ENCODE measurements at regions not wholly inside any gene's neighbourhood (a gene's known extent, or its start where the extent isn't known, plus 50 kb on each side); places are given as distances from the start of the nearest gene placed in this dataset.

- BruUV-seq (replicated peaks) = no TSS peak
- CTCF ChIA-PET = no interaction called here
Measured at GRCh38 chr18:25686960-25687500, 335.1 kb upstream of the ZNF521 start.

DNA sequence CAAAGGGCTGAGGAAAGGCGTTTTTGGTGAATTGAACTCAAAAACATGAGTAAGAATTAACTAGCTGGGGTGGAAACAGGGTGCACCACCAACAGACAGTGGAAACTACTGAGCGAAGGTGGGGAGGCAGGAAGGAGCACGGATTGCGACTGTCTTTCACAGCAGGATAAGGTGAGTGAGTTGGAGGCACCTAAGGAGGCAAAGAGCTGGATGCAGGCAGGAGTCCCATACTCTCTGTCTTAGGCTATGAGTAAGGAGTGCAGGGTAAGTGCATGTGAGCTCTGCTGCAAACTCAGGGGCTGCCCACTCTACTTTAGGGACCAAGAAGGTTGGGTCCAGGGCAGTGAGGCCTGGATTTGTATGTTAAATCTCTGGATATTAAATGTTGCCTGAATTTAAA, 333.1 kb upstream of the ZNF521 start:
- CTCF ChIA-PET = no interaction called here
- H3K9me3 Mint-ChIP-seq (ENCODE audit: low read depth, unreplicated experiment) = peaks cover 3% of the 10 kb centered on the region

More at GRCh38 chr18:25686960-25687500, 335.1 kb upstream of the ZNF521 start:
- Mint-ChIP-seq H3K27me3 (ENCODE audit: unreplicated experiment) (peaks cover 21% of the 10 kb centered on the region), H3K4me1 (ENCODE audit: low read depth, unreplicated experiment) (no peaks in the 10 kb centered on the region), H3K9me3 (ENCODE audit: low read depth, unreplicated experiment) (peaks cover 4% of the 10 kb centered on the region), H3K27ac (ENCODE audit: unreplicated experiment) (no peak overlapping the region), H3K36me3 (ENCODE audit: insufficient read depth, unreplicated experiment) (no peaks in the 10 kb centered on the region), H3K4me3 (ENCODE audit: low read depth, unreplicated experiment) (no peak overlapping the region)
- TF ChIP-seq CTCF (IDR thresholded peaks at IDR 0.05; ENCODE audit: unreplicated experiment) = no peak
- no peak for DNase-seq
- intact Hi-C loops (cut with micrococcal nuclease; ENCODE audit: unreplicated experiment) = no loop called here

DNA sequence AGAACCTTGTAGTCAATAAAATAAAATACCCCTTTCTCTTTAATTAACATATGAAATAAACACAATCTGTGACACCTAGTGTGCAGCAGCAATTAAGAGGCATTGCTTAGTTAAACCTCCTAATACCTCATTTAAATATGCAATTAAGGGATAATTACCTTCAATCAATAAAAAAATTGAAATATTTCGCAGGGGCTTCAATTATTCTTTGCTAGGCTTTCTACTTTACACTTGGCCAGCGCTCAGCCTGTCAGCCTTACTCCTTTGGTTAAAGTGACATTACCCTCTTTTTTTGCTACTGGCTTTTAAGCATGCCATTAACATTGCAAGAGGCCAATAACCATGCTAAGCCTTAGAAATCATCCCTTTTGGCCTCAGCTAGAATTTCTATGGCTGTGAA, 327.5 kb upstream of the ZNF521 start:
- no peak overlapping the region for H3K27ac Mint-ChIP-seq (ENCODE audit: unreplicated experiment)
- no peaks in the 10 kb centered on the region for H3K4me1 Mint-ChIP-seq (ENCODE audit: low read depth, unreplicated experiment)
- H3K27me3 Mint-ChIP-seq (ENCODE audit: unreplicated experiment) = peaks cover 41% of the 10 kb centered on the region
- DNase-seq = no peak
- BruUV-seq (replicated peaks) = no TSS peak
- intact Hi-C loops (cut with micrococcal nuclease; ENCODE audit: unreplicated experiment) = no loop called here
- CTCF ChIA-PET = no interaction called here
- H3K9me3 Mint-ChIP-seq (ENCODE audit: low read depth, unreplicated experiment) = no peaks in the 10 kb centered on the region
- no peaks in the 10 kb centered on the region for H3K36me3 Mint-ChIP-seq (ENCODE audit: insufficient read depth, unreplicated experiment)
- no peak overlapping the region for H3K4me3 Mint-ChIP-seq (ENCODE audit: low read depth, unreplicated experiment)
- no peak for TF ChIP-seq CTCF (IDR thresholded peaks at IDR 0.05; ENCODE audit: unreplicated experiment)

More for the DNA sequence above, 333.1 kb upstream of the ZNF521 start:
- H3K27me3 Mint-ChIP-seq (ENCODE audit: unreplicated experiment) = peaks cover 36% of the 10 kb centered on the region
- H3K4me3 Mint-ChIP-seq (ENCODE audit: low read depth, unreplicated experiment) = no peak overlapping the region
- no peak for DNase-seq
- H3K36me3 Mint-ChIP-seq (ENCODE audit: insufficient read depth, unreplicated experiment) = no peaks in the 10 kb centered on the region
- H3K27ac Mint-ChIP-seq (ENCODE audit: unreplicated experiment) = no peak overlapping the region
- TF ChIP-seq CTCF (IDR thresholded peaks at IDR 0.05; ENCODE audit: unreplicated experiment) = no peak
- no peaks in the 10 kb centered on the region for H3K4me1 Mint-ChIP-seq (ENCODE audit: low read depth, unreplicated experiment)
- intact Hi-C loops (cut with micrococcal nuclease; ENCODE audit: unreplicated experiment) = no loop called here
- no TSS peak for BruUV-seq (replicated peaks)

DNA sequence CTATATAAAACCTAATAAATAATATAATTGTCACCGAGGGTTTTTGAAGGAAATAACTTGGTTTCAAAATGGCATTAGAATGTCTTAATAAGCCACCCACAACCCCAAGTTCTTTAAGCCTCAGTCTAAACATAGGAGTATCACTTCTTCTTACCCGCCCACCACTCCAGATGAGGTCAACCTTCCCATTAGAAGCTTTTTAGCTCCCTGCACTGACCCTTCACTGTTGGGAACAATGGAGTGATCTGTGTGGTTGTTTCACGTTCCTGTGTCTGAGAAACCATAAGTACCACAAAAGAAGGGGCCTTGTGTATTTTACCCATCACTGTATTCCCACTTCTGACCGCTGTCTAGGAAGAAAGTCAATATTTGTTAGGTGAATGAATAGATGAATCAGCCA, 326.3 kb upstream of the ZNF521 start:
- no peaks in the 10 kb centered on the region for H3K36me3 Mint-ChIP-seq (ENCODE audit: insufficient read depth, unreplicated experiment)
- peaks cover 2% of the 10 kb centered on the region for H3K9me3 Mint-ChIP-seq (ENCODE audit: low read depth, unreplicated experiment)
- no peaks in the 10 kb centered on the region for H3K4me1 Mint-ChIP-seq (ENCODE audit: low read depth, unreplicated experiment)
- intact Hi-C loops (cut with micrococcal nuclease; ENCODE audit: unreplicated experiment) = no loop called here
- CTCF ChIA-PET = no interaction called here
- no peak for DNase-seq
- no peak overlapping the region for H3K27ac Mint-ChIP-seq (ENCODE audit: unreplicated experiment)
- H3K27me3 Mint-ChIP-seq (ENCODE audit: unreplicated experiment) = peaks cover 34% of the 10 kb centered on the region
- no TSS peak for BruUV-seq (replicated peaks)
- H3K4me3 Mint-ChIP-seq (ENCODE audit: low read depth, unreplicated experiment) = no peak overlapping the region
- no peak for TF ChIP-seq CTCF (IDR thresholded peaks at IDR 0.05; ENCODE audit: unreplicated experiment)
